Osteoblast (primary cell): ENCODE measurements at regions not wholly inside any gene's neighbourhood (a gene's known extent, or its start where the extent isn't known, plus 50 kb on each side); places are given as distances from the start of the nearest gene placed in this dataset.
"Not testable (repeated sequence)": the region's sequence is repeated elsewhere in the genome, so short reads cannot be mapped to it uniquely, and the experiment has no call there.

ENCODE experiments used
- DNase-seq: peaks from one replicate; pipeline ENCODE4 v3.0.0; 2011; ENCODE audit warnings: low spot score, mixed read lengths; ENCODE audit not compliant: insufficient read length; ENCODE audit errors: missing footprints
- H2AFZ ChIP-seq: 2 replicates; pipeline ENCODE4 v1.6.0; 2011; ENCODE audit warnings: mild to moderate bottlenecking, low read length
- H3K27ac ChIP-seq: 2 replicates; pipeline ENCODE4 v1.5.1; 2011; ENCODE audit warnings: mild to moderate bottlenecking, low read depth, low read length, moderate library complexity
- H3K27me3 ChIP-seq: 2 replicates; pipeline ENCODE4 v1.6.0; 2012; ENCODE audit warnings: mild to moderate bottlenecking, control low read depth, inconsistent platforms, low read length, moderate library complexity; ENCODE audit not compliant: insufficient read depth
- H3K36me3 ChIP-seq: 2 replicates; pipeline ENCODE4 v1.5.1; 2011; ENCODE audit warnings: mild to moderate bottlenecking, low read length, control low read depth, moderate library complexity; ENCODE audit not compliant: insufficient read depth
- H3K4me1 ChIP-seq: 2 replicates; pipeline ENCODE4 v1.5.1; 2011; ENCODE audit warnings: mild to moderate bottlenecking, low read length, control low read depth, moderate library complexity; ENCODE audit not compliant: insufficient read depth
- H3K4me2 ChIP-seq: 2 replicates; pipeline ENCODE4 v1.6.0; 2011; ENCODE audit warnings: mild to moderate bottlenecking, low read length; ENCODE audit not compliant: insufficient read depth
- H3K4me3 ChIP-seq: fragments of 200-600 bp; sonication (generic); 3 replicates; pipeline ENCODE4 v1.5.1; 2012; ENCODE audit warnings: mild to moderate bottlenecking, low read length, inconsistent platforms; ENCODE audit not compliant: insufficient read depth
- H3K79me2 ChIP-seq: 2 replicates; pipeline ENCODE4 v1.6.0; 2012; ENCODE audit warnings: mild to moderate bottlenecking, low read length, control low read depth, inconsistent platforms; ENCODE audit not compliant: insufficient read depth
- H3K9me3 ChIP-seq: 2 replicates; pipeline ENCODE4 v1.5.1; 2011; ENCODE audit warnings: low read depth, low read length, control low read depth
- H4K20me1 ChIP-seq: 2 replicates; pipeline ENCODE4 v1.6.0; 2012; ENCODE audit warnings: mild to moderate bottlenecking, low read length, control low read depth; ENCODE audit not compliant: insufficient read depth

- not testable (repeated sequence) for H3K4me2 ChIP-seq, H3K4me1 ChIP-seq, H2AFZ ChIP-seq, H3K27ac ChIP-seq, H3K79me2 ChIP-seq, H4K20me1 ChIP-seq, H3K27me3 ChIP-seq, DNase-seq, H3K9me3 ChIP-seq, H3K4me3 ChIP-seq, H3K36me3 ChIP-seq
Observed at GRCh38 chr16:29346796-29347580, 59.5 kb downstream of the NPIPB11 start.

GRCh38 chr16:29346203-29346602 is 60.3 kb downstream of the NPIPB11 start:
- H2AFZ ChIP-seq, DNase-seq, H3K27me3 ChIP-seq, H3K36me3 ChIP-seq, H3K27ac ChIP-seq, H3K79me2 ChIP-seq, H3K9me3 ChIP-seq, H3K4me3 ChIP-seq, H3K4me2 ChIP-seq, H3K4me1 ChIP-seq, H4K20me1 ChIP-seq: not testable (repeated sequence)

- not testable (repeated sequence) for H2AFZ ChIP-seq, H3K4me1 ChIP-seq, H3K9me3 ChIP-seq, H3K27me3 ChIP-seq, H3K4me3 ChIP-seq, H3K36me3 ChIP-seq, DNase-seq, H3K4me2 ChIP-seq, H3K79me2 ChIP-seq, H4K20me1 ChIP-seq
- H3K27ac ChIP-seq, result peak overlapping the region; percentile 66
Observed at GRCh38 chr16:29342937-29343336, 63.6 kb downstream of the NPIPB11 start.

GRCh38 chr16:29340779-29341438 is 65.6 kb downstream of the NPIPB11 start:
- not testable (repeated sequence) for H3K27ac ChIP-seq, H2AFZ ChIP-seq, H3K4me1 ChIP-seq, DNase-seq, H3K27me3 ChIP-seq, H3K4me2 ChIP-seq, H4K20me1 ChIP-seq, H3K79me2 ChIP-seq, H3K4me3 ChIP-seq, H3K9me3 ChIP-seq, H3K36me3 ChIP-seq

- H3K4me3 ChIP-seq, H3K9me3 ChIP-seq, H3K4me2 ChIP-seq, H3K27ac ChIP-seq, H3K27me3 ChIP-seq, H3K4me1 ChIP-seq, DNase-seq, H3K79me2 ChIP-seq, H4K20me1 ChIP-seq, H3K36me3 ChIP-seq, H2AFZ ChIP-seq: not testable (repeated sequence)
Observed at GRCh38 chr16:29340235-29340634, 66.3 kb downstream of the NPIPB11 start.

- not testable (repeated sequence) for H3K79me2 ChIP-seq, H4K20me1 ChIP-seq, H3K27ac ChIP-seq, DNase-seq, H3K4me3 ChIP-seq, H3K27me3 ChIP-seq, H3K4me1 ChIP-seq, H2AFZ ChIP-seq, H3K36me3 ChIP-seq, H3K4me2 ChIP-seq, H3K9me3 ChIP-seq
Observed at GRCh38 chr16:29338821-29339700, 67.5 kb downstream of the NPIPB11 start.

GRCh38 chr16:29337385-29337901 is 69.1 kb downstream of the NPIPB11 start:
- H3K4me2 ChIP-seq, H3K4me1 ChIP-seq, H3K4me3 ChIP-seq, DNase-seq, H3K27me3 ChIP-seq, H3K79me2 ChIP-seq, H3K27ac ChIP-seq, H2AFZ ChIP-seq, H3K9me3 ChIP-seq, H4K20me1 ChIP-seq, H3K36me3 ChIP-seq: not testable (repeated sequence)

- not testable (repeated sequence) for H3K36me3 ChIP-seq, H3K4me2 ChIP-seq, H3K27me3 ChIP-seq, H4K20me1 ChIP-seq, H3K79me2 ChIP-seq, H3K4me3 ChIP-seq, H3K9me3 ChIP-seq, H2AFZ ChIP-seq, H3K4me1 ChIP-seq, DNase-seq, H3K27ac ChIP-seq
Observed at GRCh38 chr16:29335549-29335846, 71.0 kb downstream of the NPIPB11 start.
